Naive thymus-derived CD8-positive, alpha-beta T cell (primary cell): ENCODE measurements at regions not wholly inside any gene's neighbourhood (a gene's known extent, or its start where the extent isn't known, plus 50 kb on each side); places are given as distances from the start of the nearest gene placed in this dataset.
"Not testable (repeated sequence)": the region's sequence is repeated elsewhere in the genome, so short reads cannot be mapped to it uniquely, and the experiment has no call there.

ENCODE experiments used
- ATAC-seq, 2 donors: fragments of 150-1000 bp; cut with Tn5 transposase in 1 of 2; sonication (Bioruptor Pico), chemical (Tn5 transposase) in 1 of 2; 1 replicate in 1 of 2; 2 replicates in 1 of 2; pipeline ENCODE4 v1.10.0; 2021; ENCODE audit warnings: mild to moderate bottlenecking in 2 of 2, moderate library complexity in 2 of 2
- POLR2A ChIA-PET: fragments of 350-600 bp; sonication (Branson Sonifier 250); formaldehyde crosslinking; loops from one replicate; lab custom pipeline; 2021; ENCODE audit warnings: antibody characterized with exemption; lab: Charles Lee
- DNase-seq, 10 donors: peaks; one replicate each; pipeline versions ENCODE4 v3.0.0 to v3.0.0-alpha.2; 2020 to 2022
- H3K27ac Mint-ChIP-seq, 10 donors: one replicate each; pipeline ENCODE4 v1.8.0; 2020 to 2022; ENCODE audit warnings: mild to moderate bottlenecking in 10 of 10, mixed read lengths in 10 of 10, moderate library complexity in 4 of 10, inconsistent platforms in 1 of 10
- H3K27me3 Mint-ChIP-seq, 5 donors: one replicate each; pipeline ENCODE4 v1.8.0; 2021 to 2022; ENCODE audit warnings: mixed read lengths in 5 of 5
- H3K36me3 Mint-ChIP-seq, 3 donors: one replicate each; pipeline ENCODE4 v1.8.0; 2020 to 2022; ENCODE audit warnings: mixed read lengths in 3 of 3, mild to moderate bottlenecking in 2 of 3, inconsistent platforms in 1 of 3
- H3K4me1 Mint-ChIP-seq, 4 donors: one replicate each; pipeline ENCODE4 v1.8.0; 2021 to 2022; ENCODE audit warnings: mixed read lengths in 4 of 4
- H3K4me3 Mint-ChIP-seq, 10 donors: one replicate each; pipeline ENCODE4 v1.8.0; 2020 to 2022; ENCODE audit warnings: mild to moderate bottlenecking in 10 of 10, mixed read lengths in 10 of 10, moderate library complexity in 6 of 10, inconsistent platforms in 1 of 10
- H3K9me3 Mint-ChIP-seq, 9 donors: one replicate each; pipeline ENCODE4 v1.8.0; 2020 to 2022; ENCODE audit warnings: mixed read lengths in 9 of 9, mild to moderate bottlenecking in 3 of 9, inconsistent platforms in 1 of 9, moderate library complexity in 1 of 9

- DNase-seq (no peak), ATAC-seq (no peak)
- Mint-ChIP-seq H3K27me3 (peaks cover 0 to 4% (median 0%) of the 10 kb centered on the region in 5 donors), H3K4me3 (no peak overlapping the region), H3K4me1 (peaks cover 0 to 2% (median 0%) of the 10 kb centered on the region in 4 donors), H3K36me3 (no peaks in the 10 kb centered on the region), H3K9me3 (no peaks in the 10 kb centered on the region), H3K27ac (no peak overlapping the region)
- POLR2A ChIA-PET: no interaction called here
These were observed 474.5 kb downstream of the KLHL13 start for GRCh38 chrX:117641913-117642656.

- ATAC-seq (no peak), DNase-seq (no peak)
- Mint-ChIP-seq H3K27me3 (no peaks in the 10 kb centered on the region), H3K36me3 (no peaks in the 10 kb centered on the region), H3K9me3 (no peaks in the 10 kb centered on the region), H3K4me1 (no peaks in the 10 kb centered on the region), H3K27ac (no peak overlapping the region), H3K4me3 (no peak overlapping the region)
- POLR2A ChIA-PET: no interaction called here
These were observed 479.8 kb downstream of the KLHL13 start for GRCh38 chrX:117636826-117637225.

- H3K9me3 Mint-ChIP-seq: no peaks in the 10 kb centered on the region
- no peak for ATAC-seq
- POLR2A ChIA-PET: no interaction called here
These were observed 483.3 kb downstream of the KLHL13 start for GRCh38 chrX:117633277-117633676.

GRCh38 chrX:117628381-117628780, 488.2 kb downstream of the KLHL13 start:
- no peaks in the 10 kb centered on the region for H3K4me1 Mint-ChIP-seq
- H3K9me3 Mint-ChIP-seq: peaks cover 0 to 3% (median 0%) of the 10 kb centered on the region in 9 donors
- POLR2A ChIA-PET: no interaction called here
- no peak overlapping the region for H3K27ac Mint-ChIP-seq
- no peak for ATAC-seq
- DNase-seq: no peak
- no peaks in the 10 kb centered on the region for H3K27me3 Mint-ChIP-seq
- no peak overlapping the region for H3K4me3 Mint-ChIP-seq
- no peaks in the 10 kb centered on the region for H3K36me3 Mint-ChIP-seq

More at GRCh38 chrX:117633277-117633676, 483.3 kb downstream of the KLHL13 start:
- H3K36me3 Mint-ChIP-seq: no peaks in the 10 kb centered on the region
- no peak overlapping the region for H3K27ac Mint-ChIP-seq
- H3K4me3 Mint-ChIP-seq: no peak overlapping the region
- no peaks in the 10 kb centered on the region for H3K4me1 Mint-ChIP-seq
- no peak for DNase-seq
- no peaks in the 10 kb centered on the region for H3K27me3 Mint-ChIP-seq

GRCh38 chrX:117610806-117611205, 505.8 kb downstream of the KLHL13 start:
- H3K27me3 Mint-ChIP-seq: peaks cover 0 to 3% (median 0%) of the 10 kb centered on the region in 5 donors
- peaks cover 0 to 5% (median 0%) of the 10 kb centered on the region in 3 donors for H3K36me3 Mint-ChIP-seq
- H3K27ac Mint-ChIP-seq: no peak overlapping the region
- H3K4me3 Mint-ChIP-seq: no peak overlapping the region
- POLR2A ChIA-PET: no interaction called here
- ATAC-seq (no peak), DNase-seq (no peak)
- H3K4me1 Mint-ChIP-seq: no peaks in the 10 kb centered on the region
- peaks cover 0 to 10% (median 4%) of the 10 kb centered on the region in 9 donors for H3K9me3 Mint-ChIP-seq

- POLR2A ChIA-PET: no interaction called here
- ATAC-seq: no peak
- peaks cover 0 to 8% (median 4%) of the 10 kb centered on the region in 9 donors for H3K9me3 Mint-ChIP-seq
- peaks cover 0 to 2% (median 0%) of the 10 kb centered on the region in 5 donors for H3K27me3 Mint-ChIP-seq
- no peak overlapping the region for H3K4me3 Mint-ChIP-seq
- DNase-seq: no peak
- H3K4me1 Mint-ChIP-seq: no peaks in the 10 kb centered on the region
- H3K36me3 Mint-ChIP-seq: peaks cover 0 to 5% (median 0%) of the 10 kb centered on the region in 3 donors
- H3K27ac Mint-ChIP-seq: no peak overlapping the region
These were observed 506.6 kb downstream of the KLHL13 start for GRCh38 chrX:117610049-117610448.

- no peak overlapping the region for H3K27ac Mint-ChIP-seq
- H3K27me3 Mint-ChIP-seq: no peaks in the 10 kb centered on the region
- POLR2A ChIA-PET: no interaction called here
These were observed 509.0 kb downstream of the KLHL13 start for GRCh38 chrX:117607561-117607960.

GRCh38 chrX:117606101-117606500, 510.5 kb downstream of the KLHL13 start:
- DNase-seq, H3K27me3 Mint-ChIP-seq, ATAC-seq, H3K4me1 Mint-ChIP-seq, H3K4me3 Mint-ChIP-seq, H3K27ac Mint-ChIP-seq, POLR2A ChIA-PET: not testable (repeated sequence)
- Mint-ChIP-seq H3K9me3 (peaks cover 0 to 25% (median 8%) of the 10 kb centered on the region in 9 donors), H3K36me3 (peaks cover 0 to 18% (median 0%) of the 10 kb centered on the region in 3 donors)

More at GRCh38 chrX:117607561-117607960, 509.0 kb downstream of the KLHL13 start:
- no peaks in the 10 kb centered on the region for H3K4me1 Mint-ChIP-seq
- peaks cover 0 to 25% (median 8%) of the 10 kb centered on the region in 9 donors for H3K9me3 Mint-ChIP-seq
- H3K4me3 Mint-ChIP-seq: no peak overlapping the region
- ATAC-seq (no peak), DNase-seq (no peak)
- peaks cover 0 to 18% (median 0%) of the 10 kb centered on the region in 3 donors for H3K36me3 Mint-ChIP-seq

GRCh38 chrX:117570160-117570559, 546.5 kb downstream of the KLHL13 start:
- POLR2A ChIA-PET: no interaction called here
- no peaks in the 10 kb centered on the region for H3K4me1 Mint-ChIP-seq
- DNase-seq (no peak), ATAC-seq (no peak)
- peaks cover 0 to 34% (median 5%) of the 10 kb centered on the region in 9 donors for H3K9me3 Mint-ChIP-seq
- H3K27ac Mint-ChIP-seq: no peak overlapping the region
- no peaks in the 10 kb centered on the region for H3K27me3 Mint-ChIP-seq
- H3K4me3 Mint-ChIP-seq: no peak overlapping the region
- H3K36me3 Mint-ChIP-seq: peaks cover 0 to 4% (median 0%) of the 10 kb centered on the region in 3 donors

- Mint-ChIP-seq H3K36me3 (peaks cover 0 to 12% (median 3%) of the 10 kb centered on the region in 3 donors), H3K27ac (no peak overlapping the region), H3K4me3 (no peak overlapping the region), H3K4me1 (no peaks in the 10 kb centered on the region), H3K9me3 (peaks cover 0 to 43% (median 7%) of the 10 kb centered on the region in 9 donors), H3K27me3 (no peaks in the 10 kb centered on the region)
- ATAC-seq (no peak), DNase-seq (no peak)
- POLR2A ChIA-PET: no interaction called here
These were observed 548.4 kb downstream of the KLHL13 start for GRCh38 chrX:117568238-117568637.

GRCh38 chrX:117543885-117544284, 572.7 kb downstream of the KLHL13 start:
- Mint-ChIP-seq H3K27me3 (no peaks in the 10 kb centered on the region), H3K4me1 (no peaks in the 10 kb centered on the region), H3K9me3 (peaks cover 0 to 6% (median 0%) of the 10 kb centered on the region in 9 donors), H3K27ac (no peak overlapping the region), H3K4me3 (no peak overlapping the region), H3K36me3 (peaks cover 0 to 5% (median 0%) of the 10 kb centered on the region in 3 donors)
- DNase-seq: no peak
- no peak for ATAC-seq
- POLR2A ChIA-PET: no interaction called here

GRCh38 chrX:117539090-117539418, 577.6 kb downstream of the KLHL13 start:
- ATAC-seq (no peak), DNase-seq (no peak)
- Mint-ChIP-seq H3K9me3 (peaks cover 0 to 7% (median 0%) of the 10 kb centered on the region in 9 donors), H3K27ac (no peak overlapping the region), H3K27me3 (no peaks in the 10 kb centered on the region), H3K4me3 (no peak overlapping the region), H3K4me1 (no peaks in the 10 kb centered on the region), H3K36me3 (peaks cover 0 to 5% (median 0%) of the 10 kb centered on the region in 3 donors)
- POLR2A ChIA-PET: no interaction called here

GRCh38 chrX:117538178-117539089, 578.2 kb downstream of the KLHL13 start:
- H3K4me3 Mint-ChIP-seq: no peak overlapping the region
- no peaks in the 10 kb centered on the region for H3K27me3 Mint-ChIP-seq
- ATAC-seq (no peak), DNase-seq (no peak)
- peaks cover 0 to 5% (median 0%) of the 10 kb centered on the region in 3 donors for H3K36me3 Mint-ChIP-seq
- POLR2A ChIA-PET: no interaction called here
- peaks cover 0 to 7% (median 0%) of the 10 kb centered on the region in 9 donors for H3K9me3 Mint-ChIP-seq
- H3K4me1 Mint-ChIP-seq: no peaks in the 10 kb centered on the region
- H3K27ac Mint-ChIP-seq: no peak overlapping the region
